ENCODE measurements at regions not wholly inside any gene's neighbourhood (a gene's known extent, or its start where the extent isn't known, plus 50 kb on each side); places are given as distances from the start of the nearest gene placed in this dataset.

DNA sequence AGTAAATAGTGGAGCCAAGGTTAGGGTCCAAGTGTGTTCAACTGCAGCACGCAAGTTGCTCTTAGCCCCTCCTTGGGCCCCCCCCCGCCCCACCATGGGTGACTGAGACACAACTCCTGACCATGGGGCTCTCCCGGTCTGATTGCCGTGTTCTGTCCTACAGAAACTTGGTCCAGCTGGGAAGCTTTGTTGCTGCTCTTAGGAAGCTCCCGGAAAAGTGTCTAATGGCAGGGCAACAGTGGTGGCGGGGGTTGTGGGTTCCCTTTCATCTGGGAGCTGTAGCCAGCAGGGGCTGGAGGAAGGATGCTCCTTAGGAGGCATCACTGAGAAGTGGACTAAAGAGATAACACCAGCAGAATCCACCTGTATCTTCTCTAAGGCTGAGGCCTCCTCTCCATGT, 111.1 kb downstream of the CYP26B1 start:
- TF ChIP-seq, protein P1, sequence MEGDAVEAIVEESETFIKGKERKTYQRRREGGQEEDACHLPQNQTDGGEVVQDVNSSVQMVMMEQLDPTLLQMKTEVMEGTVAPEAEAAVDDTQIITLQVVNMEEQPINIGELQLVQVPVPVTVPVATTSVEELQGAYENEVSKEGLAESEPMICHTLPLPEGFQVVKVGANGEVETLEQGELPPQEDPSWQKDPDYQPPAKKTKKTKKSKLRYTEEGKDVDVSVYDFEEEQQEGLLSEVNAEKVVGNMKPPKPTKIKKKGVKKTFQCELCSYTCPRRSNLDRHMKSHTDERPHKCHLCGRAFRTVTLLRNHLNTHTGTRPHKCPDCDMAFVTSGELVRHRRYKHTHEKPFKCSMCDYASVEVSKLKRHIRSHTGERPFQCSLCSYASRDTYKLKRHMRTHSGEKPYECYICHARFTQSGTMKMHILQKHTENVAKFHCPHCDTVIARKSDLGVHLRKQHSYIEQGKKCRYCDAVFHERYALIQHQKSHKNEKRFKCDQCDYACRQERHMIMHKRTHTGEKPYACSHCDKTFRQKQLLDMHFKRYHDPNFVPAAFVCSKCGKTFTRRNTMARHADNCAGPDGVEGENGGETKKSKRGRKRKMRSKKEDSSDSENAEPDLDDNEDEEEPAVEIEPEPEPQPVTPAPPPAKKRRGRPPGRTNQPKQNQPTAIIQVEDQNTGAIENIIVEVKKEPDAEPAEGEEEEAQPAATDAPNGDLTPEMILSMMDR (IDR thresholded peaks at IDR 0.05) = no peak
- no peak for TF ChIP-seq POLR2A (IDR thresholded peaks at IDR 0.05)

DNA sequence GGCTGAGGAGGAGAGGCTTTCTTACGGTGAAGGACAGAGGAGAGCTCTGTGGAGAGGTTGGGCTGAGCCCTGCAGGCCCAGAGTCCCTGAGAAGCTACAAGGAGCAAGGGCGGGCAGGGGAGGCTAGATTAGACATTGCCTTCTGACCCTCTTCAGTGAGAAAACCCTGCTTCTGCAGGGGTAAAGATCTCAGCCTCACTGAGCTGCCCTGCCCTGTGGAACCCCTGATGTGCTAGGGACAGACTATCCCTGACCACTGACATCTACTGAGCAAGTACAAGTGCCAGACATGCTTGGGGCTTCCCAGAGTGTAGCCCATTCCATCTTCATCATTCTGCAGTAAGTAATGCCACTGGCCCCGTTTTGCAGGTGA, 111.5 kb downstream of the CYP26B1 start:
- intact Hi-C loops (cut with DNase I) = no loop called here
- no peaks in the 10 kb centered on the region for H3K9me3 ChIP-seq
- WGBS (ENCODE audit: insufficient coverage, low coverage, low lambda C conversion rate, missing lambda C conversion rate) = no CpG with 5 or more reads among the region's 3 CpGs

More for the DNA sequence above, 111.1 kb downstream of the CYP26B1 start:
- Histone ChIP-seq H3K27ac (no peak overlapping the region), H3K9me3 (no peaks in the 10 kb centered on the region), H3K36me3 (no peaks in the 10 kb centered on the region), H3K4me1 (no peaks in the 10 kb centered on the region), H3K4me3 (no peak overlapping the region), H3K27me3 (no peaks in the 10 kb centered on the region)
- ATAC-seq (no peak), DNase-seq (no peak)
- no CpG with 5 or more reads among the region's 6 CpGs for whole genome bisulfite sequencing (ENCODE audit: insufficient coverage, low coverage, low lambda C conversion rate, missing lambda C conversion rate)
- intact Hi-C loops (cut with DNase I) = no loop called here

DNA sequence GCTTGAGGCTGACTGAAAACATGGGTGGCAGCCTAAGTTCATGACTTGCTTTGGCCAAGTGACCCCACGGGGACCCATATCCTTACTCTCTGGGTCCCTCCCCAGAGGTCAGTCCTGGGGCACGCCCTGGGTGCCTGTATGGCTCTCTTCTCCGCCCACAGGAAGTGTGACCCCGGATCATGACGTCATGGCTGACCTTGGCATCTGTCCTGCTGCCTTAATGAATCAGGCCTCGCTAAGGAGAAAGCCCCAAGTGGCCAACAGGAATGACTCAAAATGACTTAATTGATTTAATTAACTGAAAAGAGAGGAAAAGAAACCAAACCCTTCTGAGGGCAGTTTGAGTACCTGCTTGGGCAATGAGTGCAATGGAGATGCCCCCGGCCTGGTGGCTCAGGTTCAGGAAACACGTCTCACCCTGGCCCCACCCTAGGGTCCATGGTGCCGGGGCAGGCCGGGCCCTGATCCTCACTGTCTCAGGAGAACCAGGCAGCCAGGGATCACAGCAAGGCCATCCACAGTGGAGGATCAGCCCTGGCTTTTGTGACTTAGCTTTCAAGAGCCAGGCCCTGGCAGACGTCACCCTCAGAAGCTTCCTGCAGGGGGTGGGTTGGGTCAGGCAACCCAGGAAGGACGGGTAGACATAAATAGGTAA, 112.0 kb downstream of the CYP26B1 start:
- H3K9me3 ChIP-seq = no peaks in the 10 kb centered on the region
- DNase-seq (peak in 1 of 3 donors; percentile 11), ATAC-seq (no peak)
- H3K27ac ChIP-seq = no peak overlapping the region
- H3K4me1 ChIP-seq = no peaks in the 10 kb centered on the region
- 67% methylated on average over 7 of the region's 12 CpGs for WGBS (ENCODE audit: insufficient coverage, low coverage, low lambda C conversion rate, missing lambda C conversion rate)
- H3K36me3 ChIP-seq = no peaks in the 10 kb centered on the region
- H3K4me3 ChIP-seq = no peak overlapping the region
- no peaks in the 10 kb centered on the region for H3K27me3 ChIP-seq
- intact Hi-C loops (cut with DNase I) = no loop called here
- TF ChIP-seq, protein P1 (IDR thresholded peaks at IDR 0.05) = no peak
- no peak for TF ChIP-seq POLR2A (IDR thresholded peaks at IDR 0.05)

More for the DNA sequence above, 111.5 kb downstream of the CYP26B1 start:
- Histone ChIP-seq H3K27me3 (no peaks in the 10 kb centered on the region), H3K36me3 (no peaks in the 10 kb centered on the region), H3K4me3 (no peak overlapping the region), H3K27ac (no peak overlapping the region), H3K4me1 (no peaks in the 10 kb centered on the region)
- TF ChIP-seq POLR2A (IDR thresholded peaks at IDR 0.05) = no peak
- TF ChIP-seq, protein P1 (IDR thresholded peaks at IDR 0.05) = no peak
- no peak for DNase-seq
- no peak for ATAC-seq

DNA sequence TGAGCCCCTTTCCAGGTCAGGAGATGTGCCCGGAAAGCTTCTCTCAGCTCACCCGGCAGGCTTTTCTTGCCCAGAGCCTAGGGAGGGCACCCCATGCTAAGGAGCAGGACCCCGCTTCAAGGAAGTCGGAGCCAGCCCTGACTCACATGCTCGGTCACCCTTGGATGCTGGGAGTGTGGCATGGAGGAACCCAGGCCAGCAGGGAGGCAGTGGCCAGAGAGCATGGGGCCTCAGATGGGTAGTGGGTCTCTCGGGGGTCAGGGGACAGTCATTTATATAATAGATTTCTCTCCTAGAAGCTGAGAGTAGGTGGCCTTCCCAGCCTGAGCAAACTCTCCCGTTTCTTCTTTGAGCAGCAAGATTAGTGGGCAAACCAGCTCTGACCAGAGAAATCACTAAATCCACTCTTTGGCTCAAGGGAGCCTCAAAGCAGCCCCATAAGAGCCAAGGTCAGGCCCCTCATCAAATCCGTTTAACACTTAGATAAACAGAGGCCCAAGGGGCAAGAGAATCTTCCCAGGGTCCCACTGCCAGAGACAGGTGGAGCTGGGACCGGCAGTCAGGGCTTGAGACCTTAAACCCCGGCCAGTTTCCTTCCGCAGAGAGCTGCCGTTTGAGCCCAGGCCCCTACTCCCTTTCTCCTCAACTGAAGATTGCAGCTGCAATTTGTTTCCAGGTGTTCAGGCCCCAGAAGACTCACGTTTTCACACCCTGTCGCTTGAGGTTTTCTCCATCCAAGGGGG, 113.1 kb downstream of the CYP26B1 start:
- H3K9me3 ChIP-seq = no peaks in the 10 kb centered on the region
- peak in 1 of 3 donors; percentile 24 for DNase-seq
- H3K4me1 ChIP-seq = no peaks in the 10 kb centered on the region
- no peak overlapping the region for H3K4me3 ChIP-seq
- WGBS (ENCODE audit: insufficient coverage, low coverage, low lambda C conversion rate, missing lambda C conversion rate) = 90% methylated on average over 6 of the region's 14 CpGs
- no peak for TF ChIP-seq POLR2A (IDR thresholded peaks at IDR 0.05)
- TF ChIP-seq, protein P1 (IDR thresholded peaks at IDR 0.05) = no peak
- intact Hi-C loops (cut with DNase I) = no loop called here
- H3K27ac ChIP-seq = no peak overlapping the region
- H3K27me3 ChIP-seq = no peaks in the 10 kb centered on the region
- no peak for ATAC-seq
- no peaks in the 10 kb centered on the region for H3K36me3 ChIP-seq
